ENCODE measurements at regions not wholly inside any gene's neighbourhood (a gene's known extent, or its start where the extent isn't known, plus 50 kb on each side); places are given as distances from the start of the nearest gene placed in this dataset.
"Not testable (repeated sequence)": the region's sequence is repeated elsewhere in the genome, so short reads cannot be mapped to it uniquely, and the experiment has no call there.

- no peak for DNase-seq (ENCODE audit: low spot score)
These were observed 141.5 kb downstream of the C6orf118 start for GRCh38 chr6:165167861-165168260.

- no peak for DNase-seq (ENCODE audit: low spot score)
These were observed 142.1 kb downstream of the C6orf118 start for GRCh38 chr6:165167311-165167710.

GRCh38 chr6:165163519-165163918, 145.9 kb downstream of the C6orf118 start:
- DNase-seq (ENCODE audit: low spot score): no peak

GRCh38 chr6:165159460-165159859, 149.9 kb downstream of the C6orf118 start:
- DNase-seq (ENCODE audit: low spot score): no peak

- DNase-seq (ENCODE audit: low spot score): no peak
These were observed 162.9 kb downstream of the C6orf118 start for GRCh38 chr6:165146456-165146855.

GRCh38 chr6:165135889-165136288, 173.5 kb downstream of the C6orf118 start:
- DNase-seq (ENCODE audit: low spot score): no peak

DNA sequence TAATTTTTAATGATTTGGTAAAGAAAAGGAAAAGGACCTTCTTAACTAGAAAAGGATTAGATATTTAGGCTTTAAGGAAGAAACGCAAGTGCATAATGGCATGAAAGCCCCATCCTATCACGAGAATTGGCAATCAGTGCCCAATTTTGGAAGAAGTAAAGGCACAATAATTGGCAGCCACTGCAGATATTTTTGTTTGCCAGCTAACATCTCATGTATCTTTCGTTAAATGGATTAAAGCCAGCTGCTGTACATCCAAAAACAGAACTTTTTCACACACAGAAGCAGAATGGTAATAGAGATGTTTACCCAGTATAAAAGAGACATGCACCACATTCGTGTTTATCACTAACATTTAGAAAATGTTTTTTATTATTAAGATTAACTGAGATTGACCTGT, 180.3 kb downstream of the C6orf118 start:
- no peak for DNase-seq (ENCODE audit: low spot score)

- not testable (repeated sequence) for DNase-seq (ENCODE audit: low spot score)
These were observed 181.7 kb downstream of the C6orf118 start for GRCh38 chr6:165127743-165128142.

- DNase-seq (ENCODE audit: low spot score): not testable (repeated sequence)
These were observed 184.7 kb downstream of the C6orf118 start for GRCh38 chr6:165124681-165125080.

GRCh38 chr6:165119231-165120020, 190.0 kb downstream of the C6orf118 start:
- DNase-seq (ENCODE audit: low spot score): no peak

GRCh38 chr6:165118736-165119135, 190.7 kb downstream of the C6orf118 start:
- no peak for DNase-seq (ENCODE audit: low spot score)

GRCh38 chr6:165117806-165118205, 191.6 kb downstream of the C6orf118 start:
- DNase-seq (ENCODE audit: low spot score): no peak

- DNase-seq (ENCODE audit: low spot score): no peak
These were observed 192.3 kb downstream of the C6orf118 start for GRCh38 chr6:165117121-165117520.

- DNase-seq (ENCODE audit: low spot score): no peak
These were observed 198.5 kb downstream of the C6orf118 start for GRCh38 chr6:165110860-165111259.

- no peak for DNase-seq (ENCODE audit: low spot score)
These were observed 200.4 kb downstream of the C6orf118 start for GRCh38 chr6:165109011-165109410.

- no peak for DNase-seq (ENCODE audit: low spot score)
These were observed 203.1 kb downstream of the C6orf118 start for GRCh38 chr6:165106261-165106660.

DNA sequence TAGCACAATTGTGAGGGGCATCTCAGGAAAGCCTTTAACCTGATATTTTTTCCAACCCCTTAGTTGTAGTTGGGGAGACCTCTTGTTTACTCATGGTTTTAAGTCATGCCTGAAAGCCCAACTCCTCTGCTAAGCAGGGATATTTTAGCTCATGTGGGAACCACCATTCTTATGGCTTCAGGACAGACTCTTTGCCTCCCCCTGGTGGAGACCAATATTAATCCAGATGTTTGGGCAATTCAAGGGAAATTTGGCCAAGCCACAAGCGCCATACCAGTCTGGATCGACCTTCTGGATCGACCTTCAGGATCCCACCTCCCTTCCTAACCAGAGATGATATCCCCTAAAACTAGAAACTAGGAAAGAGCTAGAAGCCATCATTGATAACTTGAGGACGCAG, 211.2 kb downstream of the C6orf118 start:
- no peak for DNase-seq (ENCODE audit: low spot score)

DNA sequence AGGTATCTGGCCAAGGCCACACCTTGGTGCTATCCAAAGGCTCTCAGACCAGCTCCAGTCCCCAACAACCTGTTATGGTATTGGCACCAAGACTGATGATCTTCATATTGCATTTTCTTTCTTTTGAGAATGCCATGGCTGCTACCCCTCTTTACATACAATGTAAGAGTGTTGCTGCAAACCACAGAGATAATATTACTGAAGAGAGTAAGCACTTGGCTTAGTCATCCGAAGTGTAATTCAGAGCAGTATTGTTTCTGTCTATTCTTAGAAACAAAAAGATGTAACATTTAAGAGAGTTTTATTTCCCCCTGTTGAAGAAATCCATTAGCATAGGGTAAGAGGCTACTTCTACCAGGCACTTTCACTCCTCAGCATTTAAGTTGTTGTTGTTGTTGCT, 212.5 kb downstream of the C6orf118 start:
- no peak for DNase-seq (ENCODE audit: low spot score)

DNA sequence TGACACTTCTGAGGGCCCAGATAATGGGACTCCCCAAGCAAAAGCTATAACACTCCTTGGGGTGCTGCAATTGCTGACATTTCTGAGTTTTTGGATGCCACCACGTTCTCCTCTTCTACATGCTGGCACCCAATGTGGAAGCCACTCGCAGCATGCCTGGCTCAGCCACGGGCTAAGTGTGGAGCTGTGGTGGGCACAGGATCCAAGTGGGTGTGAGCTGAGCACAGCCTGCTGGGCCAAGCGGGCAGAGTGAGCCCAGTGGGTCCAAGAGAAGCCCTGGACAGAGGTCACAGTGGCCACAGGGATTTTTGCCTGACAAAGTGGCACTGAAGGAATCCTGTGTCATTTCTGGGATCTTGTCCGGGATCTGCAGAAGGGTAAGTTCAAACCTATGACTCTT, 213.2 kb downstream of the C6orf118 start:
- DNase-seq (ENCODE audit: low spot score): no peak

GRCh38 chr6:165092881-165093595, 216.4 kb downstream of the C6orf118 start:
- no peak for DNase-seq (ENCODE audit: low spot score)

DNA sequence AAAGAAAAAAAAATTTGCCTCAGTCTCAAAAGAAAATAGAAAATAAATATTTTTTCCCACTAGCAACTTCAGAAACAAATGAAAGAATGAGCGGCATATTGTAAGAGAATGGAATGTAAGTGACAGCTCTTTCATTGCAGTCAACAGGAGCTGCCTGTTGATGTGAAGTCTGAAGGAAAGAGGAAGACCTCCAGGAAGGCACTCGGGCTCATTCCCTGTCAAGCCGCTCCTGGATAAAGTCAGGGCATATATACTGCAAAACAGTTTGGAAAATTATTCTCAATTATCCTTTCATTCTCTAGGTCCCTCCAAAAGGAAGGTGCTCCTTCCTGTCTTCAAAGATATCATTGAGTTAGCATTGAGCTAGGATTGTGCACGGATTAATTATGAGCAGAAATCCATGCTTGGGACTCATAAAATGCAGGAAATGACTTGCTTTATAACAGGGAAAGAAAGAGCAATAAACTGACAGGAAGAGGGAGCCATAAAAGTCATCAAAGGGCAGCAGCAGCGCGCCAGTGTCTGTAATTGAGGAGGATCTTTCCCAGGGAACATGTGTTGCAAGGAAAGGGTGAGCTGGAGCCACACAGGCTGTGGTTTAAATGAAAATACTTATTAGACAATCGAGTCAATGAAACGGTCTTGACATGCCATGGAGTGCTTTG, 218.2 kb downstream of the C6orf118 start:
- no peak for DNase-seq (ENCODE audit: low spot score)

DNA sequence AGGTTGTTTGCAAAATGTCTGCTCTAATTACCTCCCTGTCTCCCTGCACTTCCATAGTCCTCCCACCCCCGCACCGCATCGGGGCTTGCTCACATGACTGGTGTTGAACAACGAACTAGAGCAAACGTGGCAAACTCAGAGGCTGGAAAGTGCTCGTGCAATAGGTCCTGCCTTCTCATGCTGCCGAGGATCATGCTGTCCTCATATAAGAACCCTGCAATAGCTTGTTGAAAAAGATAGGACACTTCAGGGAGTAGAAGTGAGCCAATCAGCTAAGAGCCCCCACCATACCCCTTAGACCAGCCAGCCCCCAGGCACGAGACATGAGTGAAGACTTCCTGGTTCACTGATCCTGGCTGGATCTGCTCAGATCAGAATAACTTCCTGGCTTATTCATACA, 219.2 kb downstream of the C6orf118 start:
- DNase-seq (ENCODE audit: low spot score): no peak

- no peak for DNase-seq (ENCODE audit: low spot score)
These were observed 222.6 kb downstream of the C6orf118 start for GRCh38 chr6:165086814-165087213.

All from HuH-7.5 (cell line).